AG04450 (cell line): ENCODE measurements at regions not wholly inside any gene's neighbourhood (a gene's known extent, or its start where the extent isn't known, plus 50 kb on each side); places are given as distances from the start of the nearest gene placed in this dataset.

Source experiments
- CTCF ChIA-PET: fragments of 300-600, 350-600 bp; formaldehyde crosslinking; extraction: SDS; loops from one replicate; lab custom pipeline; 2022; ENCODE audit warnings: antibody characterized with exemption, inconsistent platforms; lab: Charles Lee
- POLR2A ChIA-PET: fragments of 350-600 bp; formaldehyde crosslinking; extraction: SDS; loops from one replicate; lab custom pipeline; 2021; ENCODE audit warnings: antibody characterized with exemption, inconsistent platforms; lab: Yijun Ruan, JAX
- DNase-seq: peaks from one replicate; pipeline ENCODE4 v3.0.0-alpha.2; 2011; ENCODE audit warnings: low read depth, low spot score
- H3K27ac ChIP-seq: one replicate; pipeline ENCODE4 v1.5.1; 2012; ENCODE audit warnings: low read depth, low read length, control low read depth
- H3K27me3 ChIP-seq: one replicate; pipeline ENCODE4 v1.6.0; 2012; ENCODE audit warnings: low read length; ENCODE audit not compliant: control insufficient read depth, insufficient read depth
- H3K4me3 ChIP-seq: 2 replicates; pipeline ENCODE4 v1.5.1; 2011; ENCODE audit warnings: mild to moderate bottlenecking, low read depth, low read length, control low read depth
- H3K9me3 ChIP-seq: 2 replicates; pipeline ENCODE4 v1.5.1; 2012; ENCODE audit warnings: low read length; ENCODE audit not compliant: control insufficient read depth, insufficient read depth
- CTCF ChIP-seq: IDR thresholded peaks from 2 replicates; pipeline ENCODE4 v1.5.1; 2011; ENCODE audit warnings: low read depth, low read length, control low read depth, inconsistent platforms

- H3K27me3 ChIP-seq = peaks cover 8% of the 10 kb centered on the region
- H3K9me3 ChIP-seq = no peaks in the 10 kb centered on the region
- no peak overlapping the region for H3K27ac ChIP-seq
Observed at GRCh38 chr3:70507486-70507885, 195.0 kb upstream of the MDFIC2 start.

DNA sequence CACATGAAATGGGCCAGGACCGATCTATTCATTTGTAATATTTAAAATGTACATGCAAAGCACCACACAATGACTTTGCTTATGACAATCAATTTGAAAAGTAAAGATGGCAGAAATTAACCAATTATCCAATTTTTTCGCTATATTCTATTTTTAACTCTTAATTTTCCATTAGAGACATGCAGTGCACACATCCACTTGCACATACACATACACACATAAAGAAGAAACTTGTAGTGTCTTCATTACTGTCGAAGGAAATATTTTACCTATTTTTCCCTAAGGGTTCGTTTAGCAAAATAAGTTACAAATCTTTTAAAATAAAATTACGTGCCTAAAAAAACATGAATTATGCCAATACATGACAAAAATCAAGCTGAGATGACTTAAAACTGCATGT lies 194.3 kb upstream of the MDFIC2 start:
- DNase-seq = no peak
- H3K9me3 ChIP-seq = no peaks in the 10 kb centered on the region
- no peak for TF ChIP-seq CTCF
- CTCF ChIA-PET = no interaction called here
- H3K27ac ChIP-seq = no peak overlapping the region
- peaks cover 8% of the 10 kb centered on the region for H3K27me3 ChIP-seq
- H3K4me3 ChIP-seq = no peak overlapping the region
- POLR2A ChIA-PET = no interaction called here

More at GRCh38 chr3:70507486-70507885, 195.0 kb upstream of the MDFIC2 start:
- ChIA-PET POLR2A (no interaction called here), CTCF (no interaction called here)
- TF ChIP-seq CTCF = no peak
- H3K4me3 ChIP-seq = no peak overlapping the region
- no peak for DNase-seq

GRCh38 chr3:70501561-70501960 lies 189.1 kb upstream of the MDFIC2 start:
- TF ChIP-seq CTCF = no peak
- ChIA-PET POLR2A (no interaction called here), CTCF (no interaction called here)
- no peak for DNase-seq
- H3K27me3 ChIP-seq = peaks cover 5% of the 10 kb centered on the region
- no peak overlapping the region for H3K27ac ChIP-seq
- H3K9me3 ChIP-seq = no peaks in the 10 kb centered on the region
- H3K4me3 ChIP-seq = no peak overlapping the region

DNA sequence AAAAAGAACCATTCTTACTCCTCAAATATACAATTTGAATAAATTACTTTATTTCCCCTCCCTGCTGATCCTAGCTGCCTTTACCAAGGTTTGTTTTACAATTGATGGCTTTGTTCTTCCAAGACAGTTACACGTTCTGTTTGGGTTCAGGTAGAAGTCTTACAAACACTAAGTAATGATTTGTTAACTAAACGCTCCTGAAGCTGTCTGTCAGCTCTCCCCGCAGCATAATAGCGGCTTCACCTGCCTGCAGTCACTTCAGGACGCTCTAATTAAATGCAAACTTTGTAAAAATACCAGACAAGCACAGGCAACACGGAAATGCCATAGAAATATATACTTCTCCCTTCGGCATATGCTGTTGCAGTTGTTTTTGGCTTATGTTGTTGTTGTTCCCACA lies 176.4 kb upstream of the MDFIC2 start:
- POLR2A ChIA-PET = no interaction called here
- Histone ChIP-seq H3K4me3 (no peak overlapping the region), H3K27ac (no peak overlapping the region), H3K9me3 (no peaks in the 10 kb centered on the region), H3K27me3 (no peaks in the 10 kb centered on the region)
- CTCF ChIA-PET = no interaction called here
- TF ChIP-seq CTCF = no peak
- no peak for DNase-seq

- Histone ChIP-seq H3K27ac (no peak overlapping the region), H3K4me3 (no peak overlapping the region), H3K27me3 (no peaks in the 10 kb centered on the region), H3K9me3 (no peaks in the 10 kb centered on the region)
- no peak for TF ChIP-seq CTCF
- CTCF ChIA-PET = no interaction called here
- POLR2A ChIA-PET = no interaction called here
- DNase-seq = no peak
Observed at GRCh38 chr3:70488131-70488530, 175.7 kb upstream of the MDFIC2 start.
